K562 (cell line): ENCODE measurements at regions not wholly inside any gene's neighbourhood (a gene's known extent, or its start where the extent isn't known, plus 50 kb on each side); places are given as distances from the start of the nearest gene placed in this dataset.

ENCODE experiments used
- ATAC-seq: fragments of 200-7000 bp; cut with Tn5 transposase; 3 replicates; pipeline ENCODE4 v1.9.1; 2020; ENCODE audit warnings: moderate library complexity
- BruUV-seq: library from RNA; stranded (reverse); fragments of 400-500 nt; replicated peaks from 2 replicates; lab custom pipeline; 2021; lab: Mats Ljungman, UMichigan
- CTCF ChIA-PET: fragments of 300-600 bp; formaldehyde crosslinking; extraction: SDS; loops from one replicate; lab custom pipeline; 2021; ENCODE audit warnings: low intra/inter-chr PET ratio; lab: Yijun Ruan, JAX
- POLR2A ChIA-PET: fragments of 300-600, 350-650 bp; sonication (Branson Sonifier 250); formaldehyde crosslinking; extraction: SDS; loops from one replicate; lab custom pipeline; 2021; ENCODE audit warnings: antibody characterized with exemption, inconsistent platforms; lab: Yijun Ruan, JAX
- DNase-seq, 4 experiments: peaks; one replicate each; pipeline versions ENCODE4 v3.0.0 to v3.0.0-alpha.2; 2011 to 2018; ENCODE audit warnings: low spot score in 3 of 4, mixed read lengths in 3 of 4; ENCODE audit errors: extremely low read depth in 1 of 4
- FAIRE-seq: peaks from 2 replicates; lab custom pipeline; 2011; peaks lifted over from hg19 to GRCh38; lab: Jason Lieb, UNC
- H2AFZ ChIP-seq: 2 replicates; pipeline ENCODE4 v1.6.0; 2011; ENCODE audit warnings: low read depth, low read length, control low read depth, inconsistent platforms
- H3K27ac ChIP-seq: fragments of 200-600 bp; 3 replicates; pipeline ENCODE4 v1.8.0; 2011; ENCODE audit warnings: low read depth, mild to moderate bottlenecking, control low read depth, inconsistent platforms, low read length, moderate library complexity, mixed read lengths; ENCODE audit errors: extremely low read depth
- H3K27me3 ChIP-seq, 2 experiments: fragments of 300-600 bp in 1 of 2; 2 replicates in 1 of 2; 3 replicates in 1 of 2; pipeline versions ENCODE4 v1.6.0 to v1.8.0; 2011; ENCODE audit warnings: inconsistent platforms in 2 of 2, low read length in 2 of 2, mild to moderate bottlenecking in 1 of 2, mixed read lengths in 1 of 2, moderate library complexity in 1 of 2; ENCODE audit not compliant: control insufficient read depth in 2 of 2, insufficient read depth in 2 of 2
- H3K36me3 ChIP-seq: fragments of 300-600 bp; 3 replicates; pipeline ENCODE4 v1.8.0; 2011; ENCODE audit warnings: mild to moderate bottlenecking, low read length, inconsistent platforms; ENCODE audit not compliant: control insufficient read depth, insufficient read depth
- H3K4me1 ChIP-seq, 2 experiments: fragments of 200-600 bp in 1 of 2; replicated peaks in 1 of 2; 2 replicates in 1 of 2; 3 replicates in 1 of 2; pipeline versions ENCODE4 v1.5.1 to v1.8.0; 2011; ENCODE audit warnings: inconsistent platforms in 2 of 2, low read length in 2 of 2, mild to moderate bottlenecking in 1 of 2, mixed read lengths in 1 of 2, moderate library complexity in 1 of 2; ENCODE audit not compliant: control insufficient read depth in 2 of 2, insufficient read depth in 2 of 2
- H3K4me2 ChIP-seq: 2 replicates; pipeline ENCODE4 v1.6.1; 2011; ENCODE audit warnings: low read length, control low read depth, inconsistent platforms, mixed read lengths; ENCODE audit not compliant: insufficient read depth
- H3K4me3 ChIP-seq: fragments of 200-600 bp; sonication (generic), shearing (Covaris generic); 2 replicates; pipeline ENCODE4 v1.5.1; 2016; ENCODE audit warnings: control low read depth, inconsistent platforms
- H3K79me2 ChIP-seq: fragments of 200-600 bp; 3 replicates; pipeline ENCODE4 v1.8.0; 2011; ENCODE audit warnings: low read length, inconsistent platforms; ENCODE audit not compliant: control insufficient read depth, insufficient read depth
- H3K9ac ChIP-seq, 2 experiments: 2 replicates each; pipeline versions ENCODE4 v1.6.0 to v1.6.1; 2011; ENCODE audit warnings: low read depth in 2 of 2, low read length in 2 of 2, control low read depth in 1 of 2, inconsistent platforms in 1 of 2, mild to moderate bottlenecking in 1 of 2, mixed read lengths in 1 of 2; ENCODE audit not compliant: insufficient read depth in 1 of 2
- H3K9me1 ChIP-seq: one replicate; pipeline ENCODE4 v1.6.0; 2011; ENCODE audit warnings: inconsistent platforms, mild to moderate bottlenecking, low read length, moderate library complexity; ENCODE audit not compliant: control insufficient read depth, insufficient read depth
- H3K9me3 ChIP-seq: replicated peaks from 2 replicates; pipeline ENCODE4 v1.5.1; 2011; ENCODE audit warnings: low read depth, low read length, inconsistent platforms; ENCODE audit not compliant: control insufficient read depth, insufficient read depth
- H4K20me1 ChIP-seq: replicated peaks from 2 replicates; pipeline ENCODE4 v1.6.1; 2011; ENCODE audit warnings: low read length, inconsistent platforms, mixed read lengths; ENCODE audit not compliant: control insufficient read depth, insufficient read depth
- ARNT ChIP-seq, 2 experiments: fragments of 450-650 bp; IDR thresholded peaks; 2 replicates each; pipeline ENCODE4 v1.6.1; 2016; ENCODE audit warnings: mild to moderate bottlenecking in 1 of 2
- BRD9 ChIP-seq: fragments of 450-650 bp; IDR thresholded peaks from 2 replicates; pipeline ENCODE4 v1.6.1; 2018; ENCODE audit warnings: low read depth; ENCODE audit not compliant: partially characterized antibody
- CLOCK ChIP-seq: fragments of 250-450 bp; sonication (Bioruptor Pico); IDR thresholded peaks from 2 replicates; pipeline ENCODE4 v1.4.0; 2020; ENCODE audit warnings: mild to moderate bottlenecking, moderate library complexity, borderline replicate concordance
- CREBBP ChIP-seq: IDR thresholded peaks from one replicate; pipeline ENCODE4 v1.6.1; 2012; ENCODE audit warnings: low read depth, mild to moderate bottlenecking, control low read depth, inconsistent platforms, low read length
- EWSR1 ChIP-seq: fragments of 450-650 bp; IDR thresholded peaks from 2 replicates; pipeline ENCODE4 v1.6.1; 2018; ENCODE audit warnings: borderline replicate concordance, mild to moderate bottlenecking, low read depth, moderate library complexity; ENCODE audit not compliant: partially characterized antibody
- FOXM1 ChIP-seq, 2 experiments: fragments of 450-650 bp in 1 of 2; sonication (generic) in 1 of 2; formaldehyde crosslinking in 1 of 2; IDR thresholded peaks; 2 replicates each; pipeline versions ENCODE4 v1.6.1 to v1.9.0; 2017 to 2022; ENCODE audit warnings: low read depth in 2 of 2, mild to moderate bottlenecking in 2 of 2, missing genetic modification reagents in 1 of 2, moderate library complexity in 1 of 2
- KLF1 ChIP-seq: fragments of 450-650 bp; IDR thresholded peaks from 2 replicates; pipeline ENCODE4 v1.6.1; 2016; ENCODE audit warnings: missing genetic modification characterization, missing compliant biosample characterization
- NCOA4 ChIP-seq: fragments of 450-650 bp; IDR thresholded peaks from 2 replicates; pipeline ENCODE4 v1.6.1; 2018; ENCODE audit warnings: mild to moderate bottlenecking; ENCODE audit not compliant: partially characterized antibody
- NFRKB ChIP-seq: fragments of 450-650 bp; IDR thresholded peaks from 2 replicates; pipeline ENCODE4 v1.6.1; 2016; ENCODE audit warnings: low read depth
- POLR2AphosphoS5 ChIP-seq: IDR thresholded peaks from 2 replicates; pipeline ENCODE4 v1.6.1; 2011; ENCODE audit warnings: mild to moderate bottlenecking, low read depth, low read length, moderate library complexity; ENCODE audit not compliant: control insufficient read depth, insufficient read depth
- TFE3 ChIP-seq: fragments of 450-650 bp; formaldehyde crosslinking; IDR thresholded peaks from 2 replicates; pipeline ENCODE4 v1.4.0; 2020; ENCODE audit warnings: mild to moderate bottlenecking, mixed read lengths
- THAP7 ChIP-seq: fragments of 250-450 bp; sonication (Bioruptor Pico); IDR thresholded peaks from 2 replicates; pipeline ENCODE4 v1.5.0; 2021
- TSHZ1 ChIP-seq: fragments of 250-450 bp; sonication (Bioruptor Pico); IDR thresholded peaks from 2 replicates; pipeline ENCODE4 v1.4.0; 2020; ENCODE audit warnings: mild to moderate bottlenecking, moderate library complexity
- WGBS: fragments of 100-300 bp; shearing (Covaris generic); methylation state at CpG from one replicate; pipeline ENCODE4 v1.1.6; 2016; ENCODE audit warnings: low coverage, mixed read lengths; ENCODE audit not compliant: insufficient coverage; ENCODE audit errors: missing lambda C conversion rate; 5-methylcytosine and 5-hydroxymethylcytosine counted together
- in situ Hi-C: fragments of 300-500 bp; cut with MboI; formaldehyde crosslinking; loops from 4 replicates; pipeline ENCODE4 v1.15.0; 2018; ENCODE audit warnings: inconsistent platforms, mixed read lengths
- intact Hi-C: fragments of 100-400 bp; cut with micrococcal nuclease; formaldehyde crosslinking; loops from 2 replicates; pipeline ENCODE4 v1.14.2; 2022

- TF ChIP-seq CLOCK (no peak), FOXM1 (IDR thresholded peaks at IDR 0.05; ENCODE audit: low read depth) (no peak), FOXM1 (CRISPR knock-in tag; IDR thresholded peaks at IDR 0.05; ENCODE audit: low read depth) (no peak)
Measured at GRCh38 chr18:40018266-40018665, 1936.8 kb upstream of the PIK3C3 start (continued).

- DNase-seq (no peak), ATAC-seq (no peak), FAIRE-seq (no peak)
- Histone ChIP-seq H3K9me1 (no peaks in the 10 kb centered on the region), H3K4me2 (no peak overlapping the region), H2AFZ (no peak overlapping the region), H3K27ac (no peak overlapping the region), H3K36me3 (no peaks in the 10 kb centered on the region), H3K9me3 (no peaks in the 10 kb centered on the region), H4K20me1 (no peaks in the 10 kb centered on the region), H3K9ac (no peak overlapping the region), H3K79me2 (no peaks in the 10 kb centered on the region), H3K4me3 (no peak overlapping the region), H3K27me3 (no peaks in the 10 kb centered on the region), H3K4me1 (no peaks in the 10 kb centered on the region)
- intact Hi-C loops = no loop called here
- no peak for TF ChIP-seq ARNT (IDR thresholded peaks at IDR 0.05)
- TF ChIP-seq KLF1 (tag) = no peak
- no peak for TF ChIP-seq POLR2AphosphoS5
- TF ChIP-seq NCOA4 = no peak
- no peak for TF ChIP-seq TSHZ1
- TF ChIP-seq THAP7 (CRISPR knock-in tag) = no peak
- TF ChIP-seq TFE3 (CRISPR knock-in tag) = no peak
- TF ChIP-seq BRD9 = no peak
- no peak for TF ChIP-seq EWSR1
- no peak for TF ChIP-seq NFRKB
- no peak for TF ChIP-seq CREBBP
- CTCF ChIA-PET = no interaction called here
- no TSS peak for BruUV-seq
- in situ Hi-C loops = no loop called here
- WGBS = under 1% methylated on average over 6 of the region's 6 CpGs
- POLR2A ChIA-PET = no interaction called here
Measured at GRCh38 chr18:40017021-40017420, 1938.0 kb upstream of the PIK3C3 start.
